HEK293T (cell line): ENCODE measurements at regions not wholly inside any gene's neighbourhood (a gene's known extent, or its start where the extent isn't known, plus 50 kb on each side); places are given as distances from the start of the nearest gene placed in this dataset.

Source experiments
- ARNT ChIP-seq: fragments of 450-650 bp; IDR thresholded peaks from 2 replicates; pipeline ENCODE4 v1.6.1; 2017; ENCODE audit warnings: mild to moderate bottlenecking
- FOXK2 ChIP-seq: fragments of 450-650 bp; IDR thresholded peaks from 2 replicates; pipeline ENCODE4 v1.6.1; 2016; ENCODE audit warnings: mild to moderate bottlenecking
- NFRKB ChIP-seq: fragments of 450-650 bp; IDR thresholded peaks from 2 replicates; pipeline ENCODE4 v1.6.1; 2016; ENCODE audit warnings: mild to moderate bottlenecking, moderate library complexity
- SP1 ChIP-seq: fragments of 450-650 bp; IDR thresholded peaks from 2 replicates; pipeline ENCODE4 v1.6.1; 2017
- SUZ12 ChIP-seq: fragments of 450-650 bp; IDR thresholded peaks from 2 replicates; pipeline ENCODE4 v1.6.1; 2016; ENCODE audit warnings: mild to moderate bottlenecking
- TARDBP ChIP-seq: fragments of 450-650 bp; IDR thresholded peaks from 2 replicates; pipeline ENCODE4 v1.6.1; 2016

- TF ChIP-seq TARDBP: no peak
- no peak for TF ChIP-seq FOXK2
- TF ChIP-seq SUZ12: no peak
- TF ChIP-seq NFRKB: no peak
- TF ChIP-seq SP1: no peak
- no peak for TF ChIP-seq ARNT
These were observed 81.0 kb upstream of the UBAC2 start for GRCh38 chr13:99119656-99120055.
